Motor neuron (in vitro differentiated cells): ENCODE measurements at regions not wholly inside any gene's neighbourhood (a gene's known extent, or its start where the extent isn't known, plus 50 kb on each side); places are given as distances from the start of the nearest gene placed in this dataset.
A peak's percentile ranks its signal among the peaks of the same experiment; 100 is the strongest.
"Not testable (repeated sequence)": the region's sequence is repeated elsewhere in the genome, so short reads cannot be mapped to it uniquely, and the experiment has no call there.

Experiments used
- ATAC-seq, 8 experiments: fragments of 200-7000 bp; cut with Tn5 transposase; replicated peaks in 6 of 8; 2 replicates each; pipeline ENCODE4 v1.8.0; 2021; ENCODE audit warnings: mild to moderate bottlenecking in 8 of 8, moderate library complexity in 8 of 8
- H3K27ac ChIP-seq, 2 donors: fragments of 250-450 bp; sonication (Bioruptor Pico); 2 replicates each; pipeline ENCODE4 v1.9.0; 2021; ENCODE audit warnings: antibody characterized with exemption in 2 of 2, mild to moderate bottlenecking in 2 of 2, moderate library complexity in 1 of 2
- H3K4me1 ChIP-seq, 2 donors: fragments of 250-450 bp; sonication (Bioruptor Pico); replicated peaks in 1 of 2; 2 replicates each; pipeline ENCODE4 v1.6.1; 2021; ENCODE audit warnings: antibody characterized with exemption in 2 of 2, mild to moderate bottlenecking in 2 of 2, moderate library complexity in 1 of 2
- H3K4me3 ChIP-seq, 5 donors: fragments of 250-450 bp; sonication (Bioruptor Pico); 2 replicates each; pipeline ENCODE4 v1.9.0; 2021; ENCODE audit warnings: antibody characterized with exemption in 5 of 5, mild to moderate bottlenecking in 5 of 5, moderate library complexity in 4 of 5
- WGBS, 10 experiments: fragments of 450-650 bp; shearing (Covaris generic); methylation state at CpG; one replicate each; pipeline ENCODE4 v1.0.0; 2022; 5-methylcytosine and 5-hydroxymethylcytosine counted together
- in situ Hi-C, 9 experiments: fragments of 400-800 bp; cut with MboI; loops; one replicate each; pipeline ENCODE4 v1.15.0; 2021; ENCODE audit warnings: low sequenced_read_pairs in 9 of 9, low pct_unique_long_range_greater_than_20kb in 2 of 9; ENCODE audit not compliant: unreplicated experiment in 9 of 9

- ATAC-seq, H3K4me3 ChIP-seq, H3K27ac ChIP-seq, in situ Hi-C loops: not testable (repeated sequence)
- peaks cover 0 to 10% of the 10 kb centered on the region in 2 donors for H3K4me1 ChIP-seq
- 0 to 100% (median 54%) methylated on average over 1 of the region's 1 CpG; no CpG with 5 or more reads in 2 of the 10 experiments for WGBS, 10 experiments
These were observed 278.1 kb upstream of the PCDH9 start for GRCh38 chr13:67508275-67508674.

GRCh38 chr13:67506407-67506806 lies 276.3 kb upstream of the PCDH9 start:
- Histone ChIP-seq H3K4me3 (no peak overlapping the region), H3K27ac (no peak overlapping the region), H3K4me1 (peaks cover 0 to 12% of the 10 kb centered on the region in 2 donors)
- in situ Hi-C loops: no loop called here
- no peak for ATAC-seq

GRCh38 chr13:67505376-67505775 lies 275.2 kb upstream of the PCDH9 start:
- H3K4me1 ChIP-seq: peaks cover 0 to 12% of the 10 kb centered on the region in 2 donors
- in situ Hi-C loops: no loop called here
- ATAC-seq: no peak
- H3K27ac ChIP-seq: no peak overlapping the region
- no peak overlapping the region for H3K4me3 ChIP-seq

DNA sequence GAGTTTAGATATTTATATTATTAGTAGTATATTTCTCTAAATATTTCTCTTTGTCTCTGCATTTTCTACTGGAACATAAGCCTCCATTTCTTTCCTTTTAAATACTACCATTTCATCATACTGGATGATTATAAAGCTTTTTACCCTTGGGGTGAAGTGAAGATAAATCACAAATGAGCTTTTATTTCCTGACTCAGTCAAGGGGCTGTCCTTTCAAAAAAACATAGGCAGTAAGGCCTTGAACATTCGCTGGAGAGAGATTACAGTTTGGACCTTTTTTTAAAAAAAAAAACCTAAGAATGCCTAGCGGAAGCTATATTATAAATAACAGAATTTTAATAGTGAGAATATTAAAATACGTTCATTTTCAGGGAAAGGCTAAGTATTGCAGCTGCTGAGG lies 268.8 kb upstream of the PCDH9 start:
- peak in 5 of 8 experiments; percentile 23 to 62 (median 47) for ATAC-seq
- 3 to 100% (median 76%) methylated on average over 2 to 3 of the region's 3 CpGs for WGBS, 10 experiments
- H3K4me3 ChIP-seq: no peak overlapping the region
- in situ Hi-C loops: no loop called here
- peaks cover 0 to 14% of the 10 kb centered on the region in 2 donors for H3K4me1 ChIP-seq
- H3K27ac ChIP-seq: peak overlapping the region in 1 of 2 donors; percentile 56

DNA sequence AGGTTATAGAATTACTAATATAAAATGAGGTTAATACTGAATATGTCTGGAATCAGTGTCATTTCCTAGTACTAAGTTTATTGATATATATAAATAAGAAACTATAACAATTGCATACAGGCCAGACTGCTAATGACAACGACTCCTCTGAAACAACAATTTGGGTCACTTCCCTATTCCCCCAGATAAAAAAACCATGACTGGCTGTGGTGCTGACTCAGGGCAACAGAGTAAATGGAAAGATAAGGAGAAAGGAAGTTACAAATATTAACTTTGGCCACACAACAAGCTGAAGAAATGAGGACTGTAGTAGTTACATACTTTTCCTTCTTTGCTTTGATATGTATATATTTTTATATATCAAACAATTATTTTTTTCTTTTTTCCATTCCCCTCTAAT lies 263.7 kb upstream of the PCDH9 start:
- Histone ChIP-seq H3K4me1 (peaks cover 0 to 3% of the 10 kb centered on the region in 2 donors), H3K27ac (no peak overlapping the region), H3K4me3 (no peak overlapping the region)
- WGBS, 10 experiments: 0 to 85% (median 38%) methylated on average over 1 of the region's 1 CpG; no CpG with 5 or more reads in 3 of the 10 experiments
- in situ Hi-C loops: no loop called here
- ATAC-seq: no peak

DNA sequence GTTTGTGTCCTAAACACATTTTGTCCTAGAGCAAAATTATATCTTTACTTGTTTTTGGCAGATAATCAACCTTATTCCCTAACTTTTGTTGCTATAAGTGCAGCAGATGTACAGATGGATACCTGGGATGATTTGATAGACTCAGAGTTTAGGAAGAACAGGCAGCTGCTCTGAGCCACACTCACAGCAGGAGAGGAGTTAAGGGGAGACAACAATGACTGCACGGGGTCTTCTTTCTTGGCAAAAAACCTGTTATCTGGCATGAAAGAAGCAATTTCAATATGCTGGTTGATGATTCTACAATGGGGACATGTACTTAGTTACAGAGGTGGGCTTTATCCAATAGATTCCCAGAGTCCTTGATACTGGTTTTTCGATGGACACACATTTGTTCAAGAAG lies 258.9 kb upstream of the PCDH9 start:
- Histone ChIP-seq H3K4me1 (no peaks in the 10 kb centered on the region), H3K4me3 (no peak overlapping the region), H3K27ac (no peak overlapping the region)
- ATAC-seq: no peak
- WGBS, 10 experiments: 0 to 86% (median 50%) methylated on average over 1 to 2 of the region's 2 CpGs; no CpG with 5 or more reads in 3 of the 10 experiments
- in situ Hi-C loops: no loop called here

- H3K4me1 ChIP-seq: no peaks in the 10 kb centered on the region
- in situ Hi-C loops: no loop called here
- no peak overlapping the region for H3K4me3 ChIP-seq
- 0 to 100% (median 84%) methylated on average over 1 of the region's 1 CpG; no CpG with 5 or more reads in 2 of the 10 experiments for WGBS, 10 experiments
- H3K27ac ChIP-seq: no peak overlapping the region
- ATAC-seq: no peak
These were observed 251.3 kb upstream of the PCDH9 start for GRCh38 chr13:67481445-67481844.

DNA sequence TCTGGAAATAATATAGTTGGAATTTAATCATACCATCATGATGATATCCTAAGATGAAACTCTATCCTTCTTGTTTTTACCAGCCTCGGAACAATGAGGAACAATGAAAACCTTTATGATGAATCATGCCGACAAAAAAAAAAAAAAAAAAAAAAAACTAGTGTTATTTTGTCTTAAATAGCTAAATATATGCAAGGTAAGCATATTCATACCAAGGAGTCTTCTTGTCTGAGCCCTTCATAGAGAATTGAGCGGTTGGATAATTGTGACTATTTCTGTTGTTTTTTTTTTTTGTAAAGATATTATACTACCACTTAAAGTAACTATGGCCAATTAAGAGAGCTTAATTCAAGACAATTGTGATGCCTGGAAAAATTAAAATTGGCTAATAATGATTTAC lies 244.0 kb upstream of the PCDH9 start:
- no peak for ATAC-seq
- H3K4me1 ChIP-seq: no peaks in the 10 kb centered on the region
- in situ Hi-C loops: no loop called here
- H3K27ac ChIP-seq: no peak overlapping the region
- H3K4me3 ChIP-seq: no peak overlapping the region
- WGBS, 10 experiments: 30 to 100% (median 92%) methylated on average over 1 to 3 of the region's 3 CpGs; no CpG with 5 or more reads in 1 of the 10 experiments

DNA sequence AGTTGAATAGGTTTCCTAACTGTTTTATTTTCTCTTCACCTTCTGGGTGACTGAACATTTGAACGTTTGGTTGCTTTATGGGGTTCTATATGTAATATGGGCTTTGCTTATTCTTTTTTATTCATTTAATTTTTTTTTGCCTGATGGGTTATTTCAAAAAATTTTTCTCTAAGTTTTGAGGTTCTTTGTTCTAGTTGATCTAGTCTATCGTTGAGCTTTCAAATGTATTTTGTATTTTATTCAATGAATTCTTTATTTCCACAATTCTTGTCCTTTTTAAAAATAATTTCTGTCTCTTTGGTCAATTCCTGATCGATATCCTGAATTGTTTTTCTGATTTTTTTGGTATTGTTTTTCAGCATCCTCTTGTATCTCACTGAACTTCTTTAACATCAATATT lies 239.5 kb upstream of the PCDH9 start:
- in situ Hi-C loops: no loop called here
- H3K27ac ChIP-seq: no peak overlapping the region
- 2 to 93% (median 66%) methylated on average over 1 to 3 of the region's 3 CpGs for WGBS, 10 experiments

DNA sequence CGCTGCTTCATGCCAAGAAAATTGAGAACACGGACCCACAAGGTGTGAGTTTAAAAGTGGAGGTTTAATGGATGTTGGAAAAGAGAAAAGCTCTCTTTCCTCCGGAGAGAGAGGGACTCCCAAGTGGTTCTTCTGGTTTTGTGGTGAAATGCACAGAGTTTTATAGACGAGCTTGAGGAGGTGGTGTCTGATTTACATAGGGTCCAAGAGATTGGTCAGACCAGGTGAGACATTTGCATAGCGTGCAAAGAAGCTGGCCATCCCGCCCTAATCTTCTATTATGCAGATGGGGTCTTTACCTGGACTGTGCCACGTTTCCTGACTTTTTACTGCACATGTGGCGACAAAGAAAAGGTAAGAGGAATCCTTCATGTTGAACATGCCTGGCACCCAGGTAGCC lies 236.4 kb upstream of the PCDH9 start:
- in situ Hi-C loops: no loop called here
- ATAC-seq: no peak
- H3K4me1 ChIP-seq: no peaks in the 10 kb centered on the region
- no peak overlapping the region for H3K4me3 ChIP-seq
- no peak overlapping the region for H3K27ac ChIP-seq
- WGBS, 10 experiments: 4 to 94% (median 77%) methylated on average over 3 to 7 of the region's 8 CpGs

More for the DNA sequence above, 239.5 kb upstream of the PCDH9 start:
- Histone ChIP-seq H3K4me3 (no peak overlapping the region), H3K4me1 (no peaks in the 10 kb centered on the region)
- no peak for ATAC-seq

GRCh38 chr13:67464154-67464553 lies 234.0 kb upstream of the PCDH9 start:
- no peaks in the 10 kb centered on the region for H3K4me1 ChIP-seq
- 0 to 96% (median 69%) methylated on average over 1 to 4 of the region's 4 CpGs for WGBS, 10 experiments
- H3K27ac ChIP-seq: no peak overlapping the region
- in situ Hi-C loops: no loop called here
- H3K4me3 ChIP-seq: no peak overlapping the region
- no peak for ATAC-seq

GRCh38 chr13:67462098-67462497 lies 232.0 kb upstream of the PCDH9 start:
- 14 to 100% (median 100%) methylated on average over 1 of the region's 1 CpG; no CpG with 5 or more reads in 2 of the 10 experiments for WGBS, 10 experiments
- Histone ChIP-seq H3K4me1 (no peaks in the 10 kb centered on the region), H3K27ac (no peak overlapping the region), H3K4me3 (no peak overlapping the region)
- no peak for ATAC-seq
- in situ Hi-C loops: no loop called here

DNA sequence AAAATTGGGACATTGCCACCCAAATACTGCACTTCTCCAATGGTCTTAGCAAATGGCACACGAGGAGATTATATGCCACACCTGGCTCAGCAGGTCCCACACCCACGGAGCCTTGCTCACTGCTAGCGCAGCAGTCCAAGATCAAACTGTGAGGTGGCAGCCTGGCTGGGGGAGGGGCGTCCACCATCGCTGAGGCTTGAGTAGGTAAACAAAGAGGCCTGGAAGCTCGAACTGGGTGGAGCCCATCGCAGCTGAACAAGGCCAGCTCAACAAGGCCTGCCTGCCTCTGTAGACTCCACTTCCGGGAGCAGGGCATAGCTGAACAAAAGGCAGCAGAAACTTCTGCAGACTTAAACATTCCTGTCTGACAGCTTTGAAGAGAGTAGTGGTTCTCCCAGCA lies 222.4 kb upstream of the PCDH9 start:
- ATAC-seq: not testable (repeated sequence)

DNA sequence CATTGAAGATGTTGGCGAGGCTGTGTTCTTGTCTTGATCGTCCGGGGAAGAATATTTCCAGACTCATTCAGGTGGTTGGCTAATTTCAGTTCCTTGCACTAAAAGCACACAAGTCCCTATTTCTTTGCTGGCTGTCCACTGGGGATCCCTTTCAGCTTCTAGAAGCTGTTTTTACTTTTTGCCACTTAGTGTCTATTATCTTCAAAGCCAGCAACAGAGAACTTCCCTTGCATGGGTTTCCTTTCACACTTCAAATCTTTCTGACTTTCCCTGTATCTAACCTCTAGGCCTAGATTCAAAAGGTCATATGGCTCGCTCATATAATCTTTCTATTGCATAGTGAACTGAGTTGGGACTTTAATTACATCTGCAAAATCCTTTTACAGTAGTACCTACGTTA lies 215.3 kb upstream of the PCDH9 start:
- in situ Hi-C loops: no loop called here
- no peak overlapping the region for H3K27ac ChIP-seq
- H3K4me1 ChIP-seq: peaks cover 0 to 5% of the 10 kb centered on the region in 2 donors
- ATAC-seq: no peak
- H3K4me3 ChIP-seq: no peak overlapping the region
- 7 to 100% (median 86%) methylated on average over 1 to 5 of the region's 5 CpGs; no CpG with 5 or more reads in 1 of the 10 experiments for WGBS, 10 experiments

More for the DNA sequence above, 222.4 kb upstream of the PCDH9 start:
- H3K4me1 ChIP-seq, H3K4me3 ChIP-seq, H3K27ac ChIP-seq, in situ Hi-C loops: not testable (repeated sequence)
- 0 to 100% (median 74%) methylated on average over 1 to 7 of the region's 8 CpGs; no CpG with 5 or more reads in 4 of the 10 experiments for WGBS, 10 experiments
